NCI-H748 (cell line): ENCODE measurements at regions not wholly inside any gene's neighbourhood (a gene's known extent, or its start where the extent isn't known, plus 50 kb on each side); places are given as distances from the start of the nearest gene placed in this dataset.

Experiments used
- DNase-seq: peaks from one replicate; lab custom pipeline; 2025; ENCODE audit not compliant: unreplicated experiment; lab: John Stamatoyannopoulos, UW

DNA sequence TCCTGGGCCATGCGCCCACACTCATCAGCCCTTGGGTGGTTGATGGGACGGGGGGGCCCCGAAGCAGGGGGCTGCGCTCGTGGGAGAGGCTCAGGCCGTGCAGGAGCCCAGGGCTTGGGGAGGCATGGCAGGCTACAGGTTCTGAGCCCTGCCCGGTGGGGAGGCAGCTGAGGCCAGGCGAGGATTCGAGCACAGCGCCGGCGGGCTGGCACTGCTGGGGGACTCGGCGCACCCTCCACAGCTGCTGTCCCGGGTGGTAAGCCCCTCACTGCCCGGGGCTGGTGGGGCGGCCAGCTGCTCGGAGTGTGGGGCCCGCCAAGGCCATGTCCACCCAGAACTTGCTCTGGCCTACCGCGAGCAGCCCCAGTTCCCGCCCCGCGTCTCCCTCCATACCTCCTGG is 295.8 kb upstream of the SEL1L start:
- DNase-seq = no peak

DNA sequence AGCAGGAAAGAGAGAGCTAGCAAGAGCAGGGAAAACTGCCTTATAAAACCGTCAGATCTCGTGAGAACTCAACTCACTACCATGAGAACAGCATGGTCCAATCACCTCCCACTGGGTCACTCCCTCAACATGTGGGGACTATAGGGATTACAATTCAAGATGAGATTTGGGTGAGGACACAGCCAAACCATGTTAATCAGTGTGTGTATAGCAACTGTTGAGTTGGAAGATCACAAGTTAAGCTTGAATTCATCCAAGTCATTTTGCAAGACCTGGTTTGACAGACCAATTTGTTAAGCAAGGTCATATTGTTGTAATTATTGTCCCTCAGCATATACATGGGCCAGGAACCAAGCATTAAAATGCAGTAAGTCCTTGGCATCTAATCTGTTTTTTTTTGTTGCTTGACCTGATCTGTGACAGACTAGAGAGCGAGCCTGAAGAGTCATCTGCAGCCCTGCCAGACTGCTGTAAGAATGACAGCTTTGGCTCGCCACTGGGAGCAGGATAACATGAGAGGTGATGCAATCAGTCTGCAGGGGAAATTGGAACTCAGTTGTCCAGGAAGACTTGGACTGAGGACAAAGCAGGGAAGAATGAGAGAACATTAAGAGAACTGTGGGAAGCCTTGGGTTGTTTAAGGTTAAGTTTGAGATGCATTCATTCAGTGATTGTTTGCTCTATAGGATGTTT is 297.6 kb upstream of the SEL1L start:
- peak; percentile 80 for DNase-seq

DNA sequence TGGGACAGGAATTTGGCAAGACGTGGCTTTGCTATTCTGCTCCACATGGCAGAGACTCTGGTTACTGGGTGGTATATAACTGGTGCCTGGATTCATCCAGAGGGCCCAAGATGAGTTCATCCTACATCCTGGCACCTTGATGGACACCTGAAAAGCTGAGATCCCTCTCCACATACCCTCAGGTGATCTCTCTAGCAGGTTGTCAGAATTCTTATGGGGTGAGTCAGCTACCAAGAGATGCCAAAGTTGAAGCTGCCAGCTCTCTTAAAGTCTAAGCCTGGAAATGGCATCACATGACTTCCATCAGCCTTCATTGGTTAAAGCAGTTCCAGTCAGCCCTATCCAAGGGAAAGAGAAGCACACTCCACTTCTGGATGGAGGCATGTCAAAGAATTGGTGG is 300.7 kb upstream of the SEL1L start:
- DNase-seq = no peak

DNA sequence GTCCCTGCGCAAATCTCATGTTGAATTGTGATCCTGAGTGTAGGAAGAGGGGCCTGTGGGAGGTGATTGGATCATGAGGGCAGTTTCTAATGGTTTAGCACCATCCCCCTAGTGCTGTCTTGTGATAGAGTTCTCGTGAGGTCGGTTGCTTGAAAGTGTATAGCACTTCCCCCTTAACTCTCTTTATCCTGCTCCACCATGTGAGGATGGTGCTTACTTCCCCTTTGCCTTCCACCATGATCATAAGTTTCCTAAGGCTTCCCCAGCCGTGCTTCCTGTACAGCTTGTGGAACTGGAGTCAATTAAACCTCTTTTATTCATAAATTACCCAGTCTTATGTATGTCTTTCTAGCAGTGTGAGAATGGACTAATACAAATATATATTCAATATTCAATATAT is 303.7 kb upstream of the SEL1L start:
- no peak for DNase-seq

DNA sequence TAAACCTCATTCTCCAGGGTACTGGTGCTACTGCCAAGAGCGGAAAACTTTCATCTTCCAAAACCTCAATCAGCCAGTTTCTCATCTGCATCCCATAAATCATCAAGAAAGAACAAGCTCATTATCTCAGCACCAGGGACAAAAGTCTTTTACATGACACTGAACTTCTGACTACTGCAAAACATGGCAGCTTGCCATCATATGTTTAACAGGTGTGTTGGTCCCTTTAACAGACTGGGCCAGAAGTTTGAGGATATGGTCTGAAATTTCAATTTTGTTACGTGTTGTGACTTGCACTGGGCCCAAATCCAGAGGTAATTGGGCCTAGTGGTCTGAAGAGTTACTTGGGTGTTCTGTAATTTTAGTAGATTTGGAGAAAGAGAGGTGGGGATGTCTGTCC is 305.4 kb upstream of the SEL1L start:
- DNase-seq = no peak

DNA sequence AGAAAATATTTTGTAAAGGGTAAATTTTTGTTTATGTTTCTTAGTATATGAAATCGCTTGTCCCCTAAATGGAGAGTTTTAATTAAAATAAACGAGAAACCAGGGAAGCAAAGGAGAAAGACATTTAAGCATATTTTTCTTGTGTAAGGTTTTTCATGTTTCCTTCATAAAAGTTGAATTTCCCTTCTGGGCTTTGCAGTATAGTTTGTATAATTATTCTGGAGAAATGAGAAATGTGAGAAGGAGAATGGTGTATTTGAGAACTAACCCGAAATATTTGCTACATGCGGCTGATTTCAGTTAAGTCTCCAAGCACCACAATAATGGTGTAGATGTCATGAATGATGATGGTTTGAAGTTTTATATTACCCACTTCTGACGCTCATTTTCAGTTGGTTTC is 307.7 kb upstream of the SEL1L start:
- DNase-seq = no peak

DNA sequence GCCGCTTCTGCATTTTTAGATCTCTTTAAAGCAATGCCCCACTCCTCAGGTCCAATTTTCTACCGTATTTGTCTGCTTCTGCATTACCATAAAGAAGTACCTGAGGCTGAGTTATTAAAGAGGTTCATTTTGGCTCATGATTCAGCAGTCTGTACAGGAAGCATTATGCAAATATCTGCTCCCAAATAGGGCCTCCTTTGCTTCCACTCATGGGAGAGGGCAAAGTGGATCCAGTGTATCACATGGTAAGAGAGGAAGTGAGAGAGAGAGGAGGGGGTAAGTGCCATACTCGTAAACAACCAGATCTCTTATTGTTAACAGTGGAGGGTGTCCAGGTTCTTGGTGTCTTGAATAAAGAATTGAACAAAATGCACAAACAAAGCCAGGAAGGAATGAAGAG is 316.1 kb upstream of the SEL1L start:
- DNase-seq = no peak

DNA sequence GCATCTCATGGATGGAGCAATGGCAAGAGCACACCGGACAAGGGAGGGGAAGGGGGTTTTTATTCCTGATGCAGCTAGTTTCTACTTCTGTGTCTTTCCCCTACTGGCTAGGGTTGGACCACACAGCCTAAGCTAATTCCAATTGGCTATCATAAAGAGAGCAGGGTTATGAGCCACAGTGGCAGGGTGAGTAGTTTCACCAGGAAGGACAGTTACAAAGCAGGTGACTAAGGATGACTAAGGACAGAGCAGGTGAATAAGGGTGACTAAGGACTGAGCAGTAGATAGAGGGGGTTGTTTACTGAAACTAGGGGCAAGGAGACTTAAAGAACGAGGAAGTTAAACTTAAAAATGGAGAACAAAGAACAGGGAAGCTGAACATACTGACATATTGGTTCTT is 321.4 kb upstream of the SEL1L start:
- DNase-seq = no peak

DNA sequence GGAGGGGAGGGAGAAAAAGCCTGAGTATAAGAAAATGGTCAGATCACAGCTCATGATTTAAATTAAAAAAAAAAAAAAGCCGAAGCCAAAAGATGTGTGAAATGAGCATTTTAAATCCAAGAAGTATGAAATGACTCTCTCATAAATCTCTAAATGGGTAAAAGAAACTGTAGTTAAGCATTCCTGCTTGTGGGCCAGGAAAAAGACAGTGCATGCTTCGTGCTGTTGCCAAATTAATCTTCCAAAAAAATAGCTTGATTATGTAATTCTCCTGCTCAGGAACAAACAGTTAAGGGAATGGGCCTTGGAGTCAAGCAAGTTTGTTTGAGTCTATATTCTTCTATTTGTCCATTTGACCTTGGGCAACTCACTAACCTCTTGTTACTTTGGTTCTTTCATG is 325.4 kb upstream of the SEL1L start:
- no peak for DNase-seq

DNA sequence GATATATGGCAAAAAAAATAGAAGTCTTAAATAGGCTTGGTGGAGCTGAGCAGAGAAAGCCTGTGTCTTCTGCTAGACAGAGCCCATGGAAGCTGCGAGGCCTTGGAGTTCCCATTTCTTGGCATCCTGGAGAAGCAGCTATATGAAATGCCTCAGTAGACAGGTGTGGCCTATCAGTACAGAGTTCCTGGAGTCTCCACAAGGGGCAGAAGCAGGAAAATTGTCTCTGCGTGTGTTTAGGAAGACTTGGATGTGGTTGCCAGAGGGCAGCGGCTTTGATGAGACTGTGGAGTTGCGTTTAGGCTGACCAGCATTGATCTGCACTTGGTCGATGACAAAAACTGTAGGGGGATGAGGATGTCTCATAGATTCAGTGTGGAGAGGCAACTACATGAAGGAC is 334.5 kb upstream of the SEL1L start:
- DNase-seq = peak; percentile 24

DNA sequence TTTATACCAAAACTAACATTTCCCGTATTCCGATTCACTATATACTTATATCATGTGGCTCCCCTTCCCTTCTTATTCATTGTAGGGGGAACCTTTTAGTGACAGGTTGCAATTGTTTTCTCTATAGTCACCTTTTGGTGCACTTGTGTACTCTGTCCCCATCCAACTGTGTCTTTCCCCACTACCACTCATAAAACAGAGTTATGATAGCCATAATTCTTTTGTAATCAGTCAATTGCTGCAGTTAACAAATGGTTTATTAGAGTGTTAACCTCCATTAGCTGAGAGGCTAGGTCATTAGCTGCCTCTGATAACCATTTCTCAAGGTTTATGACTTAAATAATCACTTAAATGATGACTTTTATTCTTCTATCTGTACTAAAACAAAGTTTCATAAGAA is 338.1 kb upstream of the SEL1L start:
- no peak for DNase-seq

DNA sequence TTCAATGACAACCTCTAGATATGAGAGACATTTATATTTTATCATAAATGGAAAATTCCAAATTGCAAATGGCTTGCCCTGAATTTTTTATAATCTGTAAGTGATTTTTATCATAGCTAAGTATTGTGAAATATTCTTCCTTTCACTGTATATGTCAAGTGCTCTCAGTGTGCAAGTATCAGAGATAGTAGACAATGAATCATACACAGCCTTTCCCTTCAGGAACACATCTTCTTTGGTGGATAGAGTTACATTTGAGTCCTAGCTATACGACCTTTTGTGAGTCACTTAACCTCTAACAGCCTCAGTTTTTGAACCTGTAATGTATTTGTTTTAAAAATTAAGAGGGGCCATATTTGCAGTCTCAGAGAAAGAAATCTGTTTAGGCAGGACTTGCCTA is 350.7 kb upstream of the SEL1L start:
- no peak for DNase-seq

DNA sequence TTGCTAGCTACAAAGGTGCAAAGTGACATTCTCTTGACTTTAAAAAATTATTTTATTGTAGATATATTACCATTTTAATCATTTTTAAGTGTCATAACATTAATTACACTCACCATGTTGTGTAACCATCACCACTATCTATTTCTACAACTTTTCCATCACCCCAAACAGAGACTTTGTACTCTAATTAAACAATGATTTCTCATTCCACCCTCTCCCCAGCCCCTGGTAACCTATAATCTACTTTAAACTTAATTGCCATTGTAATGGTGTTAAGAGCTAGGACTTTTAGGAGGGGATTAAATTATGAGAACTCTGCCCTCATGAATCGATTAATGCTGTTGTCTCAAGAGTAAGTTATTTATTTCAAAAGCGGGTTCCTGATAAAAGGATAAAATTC is 352.9 kb upstream of the SEL1L start:
- DNase-seq = no peak

DNA sequence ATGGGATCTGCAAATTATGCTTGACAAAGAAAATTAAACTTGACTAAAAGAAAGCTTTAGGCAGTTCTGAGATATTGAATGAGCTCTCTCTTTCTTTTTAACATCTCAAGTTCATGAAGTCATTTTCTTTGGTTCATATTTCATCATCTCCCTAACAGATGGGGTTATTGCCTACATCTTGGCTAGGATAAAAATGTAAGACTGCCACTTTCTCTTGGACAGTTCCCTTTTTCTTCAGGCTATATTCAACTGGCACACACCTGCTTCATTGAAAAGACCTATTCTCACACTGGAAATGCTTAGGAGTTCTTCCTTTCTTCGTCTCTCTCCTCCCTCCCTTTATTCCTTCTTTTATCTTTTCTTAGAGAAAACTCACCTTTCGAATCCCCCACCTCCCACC is 355.9 kb upstream of the SEL1L start:
- DNase-seq = no peak

DNA sequence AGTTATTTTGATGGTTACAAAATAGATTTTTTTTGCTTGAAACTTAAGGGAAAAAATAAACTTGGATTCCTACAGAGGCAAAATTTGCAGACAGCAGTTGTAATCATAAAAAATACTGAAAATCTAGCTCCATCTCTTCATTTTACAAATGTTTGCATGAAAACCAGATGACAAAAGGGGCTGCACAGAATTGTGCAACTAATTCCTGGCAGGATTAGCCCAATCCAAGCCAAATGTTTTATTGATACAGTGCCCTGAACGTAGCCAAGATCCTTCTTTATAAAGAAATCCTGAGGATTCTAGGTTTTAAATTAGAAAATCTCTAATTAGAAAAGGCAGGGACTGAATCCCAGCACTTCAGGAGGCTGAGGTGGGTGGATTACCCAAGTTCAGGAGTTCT is 356.4 kb upstream of the SEL1L start:
- DNase-seq = no peak

DNA sequence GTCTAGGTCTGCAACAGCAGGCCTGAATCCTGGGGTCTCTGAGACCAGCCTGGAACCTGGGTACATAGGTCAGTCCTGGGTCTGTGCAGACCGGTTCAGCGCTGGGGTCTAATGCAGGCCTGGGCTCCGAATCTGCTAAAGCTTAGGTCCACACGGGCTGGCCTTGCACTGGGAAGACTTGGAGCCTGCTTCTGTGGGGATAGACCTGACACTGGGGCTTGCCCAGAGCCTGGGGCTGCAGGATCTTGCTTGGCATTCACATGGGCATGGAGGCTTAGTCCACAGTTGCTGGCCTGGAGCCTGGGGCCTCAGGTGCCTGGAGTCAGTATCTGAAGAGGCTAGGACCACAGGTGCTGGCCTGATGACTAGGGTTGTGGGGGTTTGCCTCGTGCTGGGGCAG is 369.8 kb upstream of the SEL1L start:
- no peak for DNase-seq

DNA sequence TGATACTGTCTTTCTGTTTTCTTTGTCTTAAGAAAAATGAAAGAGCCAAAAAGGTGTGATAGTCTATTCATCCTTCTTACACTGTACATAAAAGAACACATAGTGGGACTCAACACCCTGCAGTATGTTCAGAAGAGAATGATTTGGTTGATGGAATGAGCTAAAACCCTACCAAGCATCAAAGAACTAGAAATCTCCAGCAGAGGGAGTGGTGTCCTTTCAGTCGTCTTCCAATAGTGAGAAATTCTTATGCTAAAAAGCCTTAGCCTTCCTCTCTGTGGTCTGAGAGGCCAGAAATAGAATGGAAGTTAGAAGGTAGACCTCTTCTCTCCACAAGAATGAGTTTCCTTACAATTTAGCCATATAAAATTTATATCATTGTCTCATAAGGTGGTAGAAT is 393.4 kb upstream of the SEL1L start:
- peak; percentile 22 for DNase-seq

DNA sequence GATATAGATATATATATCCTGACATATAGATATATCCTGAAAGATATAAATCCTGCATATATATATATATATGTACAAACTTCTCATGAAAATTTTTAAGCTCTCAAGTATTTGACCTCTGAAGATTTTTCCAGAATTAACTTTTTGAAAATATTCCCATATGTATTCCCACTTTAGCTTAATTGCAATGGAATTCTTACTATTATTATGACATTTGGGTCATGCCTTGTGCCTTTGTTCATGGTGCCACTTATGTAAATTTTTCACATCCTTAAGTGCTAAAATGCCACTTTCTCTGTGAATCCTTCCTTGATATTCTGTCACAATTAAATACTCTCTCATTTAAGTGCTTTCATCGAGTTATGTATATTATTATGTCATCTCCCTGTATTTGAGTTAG is 398.2 kb upstream of the SEL1L start:
- DNase-seq = no peak

DNA sequence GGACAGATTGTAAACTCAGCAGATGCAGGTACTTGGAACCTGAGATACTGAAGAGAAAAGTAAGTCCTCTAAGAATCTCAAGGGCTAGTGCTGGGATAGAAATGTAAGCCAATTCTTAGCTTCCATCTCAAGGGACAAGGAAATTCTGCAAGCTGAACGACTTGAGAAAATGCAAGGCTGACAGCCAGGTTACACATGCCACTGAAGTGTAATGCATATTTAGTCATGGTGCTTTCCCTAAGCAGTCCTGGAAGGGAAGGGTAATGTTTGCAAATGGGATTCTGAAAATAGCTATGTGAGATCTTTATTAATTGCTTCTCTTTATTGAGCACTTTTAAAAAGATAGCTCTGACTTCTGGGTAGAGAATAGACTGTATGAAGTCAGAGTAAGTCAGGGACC is 402.7 kb upstream of the SEL1L start:
- no peak for DNase-seq

DNA sequence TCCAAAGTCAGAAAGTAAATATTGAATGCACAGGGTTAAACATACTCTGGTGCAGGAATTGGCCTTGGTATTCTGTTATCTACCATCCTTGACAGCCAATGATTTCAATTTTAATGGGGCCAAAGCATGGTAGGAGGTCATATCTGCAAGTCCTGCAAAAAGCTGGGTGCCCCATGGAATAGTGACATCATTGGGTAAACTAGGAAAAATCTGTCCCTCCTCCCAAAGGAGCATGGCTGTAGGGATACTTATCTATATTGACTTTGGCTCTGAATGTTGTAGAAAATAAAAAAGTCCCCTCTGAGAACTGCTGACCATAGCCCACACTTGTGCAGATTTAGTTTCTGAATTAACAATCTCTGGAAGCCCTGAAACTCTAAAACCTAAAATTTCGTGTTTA is 403.2 kb upstream of the SEL1L start:
- no peak for DNase-seq

DNA sequence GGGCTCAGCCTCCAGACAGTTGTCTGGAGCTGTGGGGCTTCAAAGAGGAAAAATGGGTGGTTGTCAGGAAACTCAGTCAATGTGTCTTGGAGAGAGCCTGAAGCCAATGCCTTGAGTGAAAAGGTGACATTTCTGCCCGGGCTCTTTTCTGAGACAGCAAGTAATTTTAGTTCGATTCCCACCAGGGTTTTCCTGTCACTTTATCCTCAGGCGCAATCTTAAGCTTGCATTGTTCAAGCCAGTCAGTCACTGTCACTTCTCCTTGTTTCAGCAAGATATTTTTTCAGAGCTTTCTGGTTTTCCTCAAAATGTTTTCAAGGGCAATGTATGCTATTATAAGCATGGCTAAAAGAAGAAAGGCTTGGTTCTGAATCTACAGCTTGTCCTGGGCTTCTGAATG is 404.7 kb upstream of the SEL1L start:
- no peak for DNase-seq

DNA sequence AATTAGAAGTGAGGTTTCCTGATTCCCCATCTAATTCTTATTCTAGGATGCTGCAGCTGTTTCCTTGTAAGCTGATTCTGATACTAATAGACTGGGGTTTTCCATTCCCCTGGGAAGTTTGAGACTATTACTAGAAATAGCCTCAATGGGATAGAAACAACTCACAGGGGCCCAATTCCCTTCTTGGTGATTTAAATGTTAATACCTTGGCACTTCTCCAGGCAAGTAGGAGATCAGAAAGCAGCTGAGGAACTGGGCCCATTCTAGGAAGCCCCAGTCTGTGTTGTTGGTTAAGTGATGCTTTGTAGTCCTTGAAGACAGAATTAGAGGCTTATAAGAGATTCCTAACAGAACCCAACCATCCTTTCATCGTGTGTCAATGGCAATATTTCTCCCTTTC is 407.0 kb upstream of the SEL1L start:
- no peak for DNase-seq

DNA sequence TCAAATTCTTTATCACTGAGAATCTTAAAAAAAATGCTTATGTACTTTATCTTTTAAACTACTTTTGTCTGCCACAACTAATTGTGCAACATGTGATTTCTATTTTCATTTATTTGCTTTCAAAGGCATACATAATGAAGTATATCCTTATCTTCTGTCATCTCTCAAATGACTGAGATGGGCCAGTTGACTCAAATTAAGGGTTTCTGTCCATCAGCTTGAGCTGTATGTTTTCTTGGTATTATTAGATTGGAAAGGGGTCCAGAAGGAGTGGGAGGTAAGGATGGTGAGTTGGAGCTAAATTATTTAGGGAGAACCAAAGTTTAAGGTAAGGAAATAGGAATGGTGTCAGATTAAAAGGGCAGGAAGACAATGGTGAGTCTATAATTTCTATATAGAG is 408.4 kb upstream of the SEL1L start:
- no peak for DNase-seq

DNA sequence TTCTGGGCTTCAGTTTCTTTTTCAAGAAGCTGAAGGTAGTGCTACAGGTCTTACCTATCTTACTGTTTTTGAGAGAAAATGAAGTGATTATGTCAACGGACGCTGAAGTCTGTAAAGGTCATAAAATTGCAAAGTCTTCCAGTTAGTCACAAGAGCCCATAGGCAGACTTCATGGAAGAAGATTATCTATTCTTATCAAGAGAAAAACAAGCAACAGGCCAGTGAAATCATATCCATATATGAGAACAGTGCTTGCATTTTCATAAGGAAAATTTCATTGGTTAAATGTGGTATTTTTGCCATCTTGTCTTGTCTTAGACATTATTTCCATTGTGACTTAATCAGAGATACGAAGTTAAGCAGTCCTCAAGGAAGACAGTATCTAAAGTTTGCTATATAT is 412.7 kb upstream of the SEL1L start:
- no peak for DNase-seq
